H1 (cell line): ENCODE measurements at regions not wholly inside any gene's neighbourhood (a gene's known extent, or its start where the extent isn't known, plus 50 kb on each side); places are given as distances from the start of the nearest gene placed in this dataset.

Experiments
- CTCF ChIA-PET: fragments of 300-600 bp; sonication (Branson Sonifier 250); formaldehyde crosslinking; loops from one replicate; lab custom pipeline; 2021; ENCODE audit not compliant: partially characterized antibody; lab: Charles Lee
- POLR2A ChIA-PET: fragments of 300-600 bp; sonication (Branson Sonifier 250); formaldehyde crosslinking; loops from one replicate; lab custom pipeline; 2021; ENCODE audit warnings: inconsistent platforms; ENCODE audit not compliant: partially characterized antibody; lab: Charles Lee
- DNase-seq, 2 experiments: peaks; one replicate each; pipeline versions ENCODE4 v3.0.0 to v3.0.0-alpha.2; 2010 to 2022; ENCODE audit warnings: low spot score in 2 of 2, low read depth in 1 of 2, mixed read lengths in 1 of 2
- FAIRE-seq: peaks from 2 replicates; lab custom pipeline; 2011; peaks lifted over from hg19 to GRCh38; lab: Jason Lieb, UNC
- H2AFZ ChIP-seq: 2 replicates; pipeline ENCODE4 v1.8.1; 2012; ENCODE audit warnings: low read length, inconsistent platforms
- H2AK5ac ChIP-seq: 2 replicates; pipeline ENCODE4 v1.6.1; 2013; ENCODE audit warnings: low read depth, low read length
- H2BK120ac ChIP-seq: replicated peaks from 2 replicates; pipeline ENCODE3; 2013; ENCODE audit warnings: low read depth, low read length, inconsistent platforms
- H2BK12ac ChIP-seq: 2 replicates; pipeline ENCODE4 v1.6.1; 2013; ENCODE audit warnings: low read depth, low read length
- H2BK15ac ChIP-seq: 2 replicates; pipeline ENCODE4 v1.6.1; 2013; ENCODE audit warnings: low read length
- H2BK20ac ChIP-seq: 2 replicates; pipeline ENCODE4 v1.6.1; 2013; ENCODE audit warnings: low read length
- H2BK5ac ChIP-seq: 2 replicates; pipeline ENCODE4 v1.6.1; 2013; ENCODE audit warnings: low read depth, low read length
- H3K14ac ChIP-seq: 2 replicates; pipeline ENCODE4 v1.6.1; 2013; ENCODE audit warnings: inconsistent platforms; ENCODE audit not compliant: insufficient read length
- H3K18ac ChIP-seq: 2 replicates; pipeline ENCODE4 v1.6.1; 2013; ENCODE audit warnings: low read length; ENCODE audit errors: extremely low read depth
- H3K23ac ChIP-seq: 2 replicates; pipeline ENCODE4 v1.6.1; 2013; ENCODE audit warnings: inconsistent platforms; ENCODE audit not compliant: insufficient read length
- H3K23me2 ChIP-seq: 2 replicates; pipeline ENCODE4 v1.6.1; 2013; ENCODE audit warnings: low read depth, low read length
- H3K27ac ChIP-seq: 2 replicates; pipeline ENCODE4 v1.6.1; 2011; ENCODE audit warnings: low read depth, low read length, inconsistent platforms
- H3K27me3 ChIP-seq, 4 experiments: replicated peaks in 1 of 4; 1 replicate in 1 of 4; 2 replicates in 3 of 4; pipeline versions ENCODE4 v1.6.1 to v1.8.1; 2011 to 2013; ENCODE audit warnings: low read length in 3 of 4, mild to moderate bottlenecking in 3 of 4, inconsistent platforms in 2 of 4, mixed read lengths in 2 of 4, moderate library complexity in 1 of 4; ENCODE audit not compliant: control insufficient read depth in 3 of 4, insufficient read depth in 3 of 4; ENCODE audit errors: extremely low read depth in 1 of 4
- H3K36me3 ChIP-seq, 4 experiments: 2 replicates each; pipeline versions ENCODE4 v1.6.1 to v1.8.1; 2011 to 2013; ENCODE audit warnings: mild to moderate bottlenecking in 4 of 4, low read length in 3 of 4, moderate library complexity in 2 of 4, control low read depth in 1 of 4, inconsistent platforms in 1 of 4; ENCODE audit not compliant: insufficient read depth in 4 of 4, control insufficient read depth in 2 of 4
- H3K4ac ChIP-seq: replicated peaks from 2 replicates; pipeline ENCODE3; 2013; ENCODE audit warnings: low read length, low read depth, mixed read lengths, inconsistent platforms; ENCODE audit not compliant: insufficient read length
- H3K4me1 ChIP-seq, 4 experiments: replicated peaks in 1 of 4; 1 replicate in 1 of 4; 2 replicates in 3 of 4; pipeline versions ENCODE4 v1.6.1 to v1.8.1; 2011 to 2013; ENCODE audit warnings: low read length in 3 of 4, inconsistent platforms in 2 of 4, mixed read lengths in 1 of 4; ENCODE audit not compliant: insufficient read depth in 4 of 4, control insufficient read depth in 3 of 4
- H3K4me2 ChIP-seq, 2 experiments: 2 replicates each; pipeline versions ENCODE4 v1.6.1 to v1.8.1; 2011 to 2013; ENCODE audit warnings: low read depth in 2 of 2, low read length in 2 of 2, control low read depth in 1 of 2, inconsistent platforms in 1 of 2, mild to moderate bottlenecking in 1 of 2; ENCODE audit not compliant: insufficient read depth in 1 of 2
- H3K4me3 ChIP-seq, 4 experiments: fragments of 200-600, 300-600 bp in 1 of 4; sonication (generic), shearing (Covaris generic), sonication (Bioruptor Twin) in 1 of 4; 2 replicates each; pipeline versions ENCODE4 v1.5.1 to v1.8.1; 2011 to 2016; ENCODE audit warnings: low read length in 4 of 4, low read depth in 3 of 4, control low read depth in 2 of 4, inconsistent platforms in 2 of 4, mild to moderate bottlenecking in 2 of 4, mixed read lengths in 1 of 4, moderate library complexity in 1 of 4; ENCODE audit not compliant: insufficient read depth in 2 of 4; ENCODE audit errors: extremely low read depth in 1 of 4
- H3K56ac ChIP-seq: replicated peaks from 2 replicates; pipeline ENCODE3; 2013; ENCODE audit warnings: low read depth, mild to moderate bottlenecking, mixed read lengths, low read length, inconsistent platforms; ENCODE audit not compliant: insufficient read length
- H3K79me1 ChIP-seq: 2 replicates; pipeline ENCODE4 v1.6.1; 2013; ENCODE audit warnings: low read depth, low read length, control low read depth
- H3K79me2 ChIP-seq, 2 experiments: 2 replicates each; pipeline versions ENCODE4 v1.6.1 to v1.8.1; 2012 to 2013; ENCODE audit warnings: low read length in 2 of 2, mild to moderate bottlenecking in 2 of 2, inconsistent platforms in 1 of 2; ENCODE audit not compliant: insufficient read depth in 2 of 2, control insufficient read depth in 1 of 2
- H3K9ac ChIP-seq, 4 experiments: replicated peaks in 1 of 4; 1 replicate in 1 of 4; 2 replicates in 3 of 4; pipeline versions ENCODE4 v1.6.1 to v1.8.1; 2011 to 2013; ENCODE audit warnings: low read depth in 3 of 4, low read length in 3 of 4, control low read depth in 2 of 4, mild to moderate bottlenecking in 2 of 4, moderate library complexity in 2 of 4, inconsistent platforms in 1 of 4; ENCODE audit errors: extremely low read depth in 1 of 4
- H3K9me3 ChIP-seq, 2 experiments: 2 replicates each; pipeline versions ENCODE4 v1.6.1 to v1.8.1; 2012 to 2013; ENCODE audit warnings: mild to moderate bottlenecking in 2 of 2, moderate library complexity in 2 of 2, control low read depth in 1 of 2, inconsistent platforms in 1 of 2, low read depth in 1 of 2, low read length in 1 of 2, mixed read lengths in 1 of 2; ENCODE audit not compliant: insufficient read depth in 2 of 2
- H4K20me1 ChIP-seq, 2 experiments: replicated peaks in 1 of 2; 2 replicates each; pipeline versions ENCODE3 to v1.8.1; 2011 to 2013; ENCODE audit warnings: inconsistent platforms in 2 of 2, low read length in 2 of 2, mild to moderate bottlenecking in 1 of 2; ENCODE audit not compliant: insufficient read depth in 2 of 2, control insufficient read depth in 1 of 2
- H4K5ac ChIP-seq: 2 replicates; pipeline ENCODE4 v1.6.1; 2013; ENCODE audit warnings: low read length, low read depth, mixed read lengths, inconsistent platforms; ENCODE audit not compliant: insufficient read length
- H4K8ac ChIP-seq: 2 replicates; pipeline ENCODE4 v1.8.0; 2013; ENCODE audit warnings: mild to moderate bottlenecking, moderate library complexity, low read length, inconsistent platforms; ENCODE audit not compliant: insufficient read depth; ENCODE audit errors: extremely low read depth
- H4K91ac ChIP-seq: replicated peaks from 2 replicates; pipeline ENCODE3; 2013; ENCODE audit warnings: low read length, mixed read lengths, inconsistent platforms; ENCODE audit not compliant: insufficient read length
- ASH2L ChIP-seq: fragments of 200-600, 300-600 bp; sonication (generic); IDR thresholded peaks from one replicate; pipeline ENCODE4 v1.7.1; 2017; ENCODE audit warnings: low read length
- E2F6 ChIP-seq: IDR thresholded peaks from 2 replicates; pipeline ENCODE4 v1.6.1; 2012; ENCODE audit warnings: inconsistent platforms
- KDM1A ChIP-seq: fragments of 200-600, 300-600 bp; sonication (generic); IDR thresholded peaks from 2 replicates; pipeline ENCODE4 v1.7.1; 2016; ENCODE audit warnings: mild to moderate bottlenecking, low read length, borderline replicate concordance
- RAD21 ChIP-seq, 2 experiments: IDR thresholded peaks in 1 of 2; conservative IDR thresholded peaks in 1 of 2; 2 replicates each; pipeline ENCODE4 v1.6.1; 2011; ENCODE audit warnings: low read depth in 2 of 2, low read length in 2 of 2, improper control_type of control experiment in 1 of 2, inconsistent platforms in 1 of 2, mild to moderate bottlenecking in 1 of 2, moderate library complexity in 1 of 2
- SIN3A ChIP-seq, 2 experiments: IDR thresholded peaks in 1 of 2; conservative IDR thresholded peaks in 1 of 2; 2 replicates each; pipeline ENCODE4 v1.6.1; 2011 to 2012; ENCODE audit warnings: low read length in 2 of 2, improper control_type of control experiment in 1 of 2, low read depth in 1 of 2, mild to moderate bottlenecking in 1 of 2
- SP2 ChIP-seq: IDR thresholded peaks from 2 replicates; pipeline ENCODE4 v1.6.1; 2012; ENCODE audit warnings: mild to moderate bottlenecking, low read length, inconsistent platforms
- SUZ12 ChIP-seq: fragments of 200-600 bp; sonication (generic); IDR thresholded peaks from 2 replicates; pipeline ENCODE4 v1.6.1; 2012; ENCODE audit warnings: mild to moderate bottlenecking, inconsistent platforms, low read length, moderate library complexity, mixed read lengths
- WGBS, 2 experiments: shearing (Covaris generic) in 1 of 2; methylation state at CpG; one replicate each; pipeline versions ENCODE4 v1.1.6 to v1.1.7; 2013 to 2015; ENCODE audit warnings: low lambda C conversion rate in 2 of 2, mixed read lengths in 2 of 2, inconsistent platforms in 1 of 2, low coverage in 1 of 2, missing lambda C conversion rate in 1 of 2; ENCODE audit not compliant: insufficient replicate concordance in 2 of 2, insufficient coverage in 1 of 2, insufficient read length in 1 of 2; ENCODE audit errors: extremely low coverage in 1 of 2, missing lambda C conversion rate in 1 of 2; 5-methylcytosine and 5-hydroxymethylcytosine counted together

GRCh38 chr2:184197413-184197812, 400.9 kb upstream of the ZNF804A start:
- POLR2A ChIA-PET: no interaction called here
- H3K79me2 ChIP-seq: no peaks in the 10 kb centered on the region

More at GRCh38 chr2:184197413-184197812, 400.9 kb upstream of the ZNF804A start:
- Histone ChIP-seq H2BK12ac (no peak overlapping the region), H3K36me3 (no peaks in the 10 kb centered on the region), H3K14ac (no peak overlapping the region), H3K4ac (no peak overlapping the region), H4K20me1 (no peaks in the 10 kb centered on the region), H4K91ac (no peak overlapping the region), H2BK20ac (no peak overlapping the region), H3K23me2 (no peaks in the 10 kb centered on the region), H2AK5ac (no peak overlapping the region), H3K23ac (no peak overlapping the region), H3K4me3 (peak overlapping the region in 1 of 4 experiments; percentile 15; a peak in 1 of 8 replicates), H4K8ac (no peak overlapping the region), H3K56ac (no peak overlapping the region), H2AFZ (no peak overlapping the region), H3K79me1 (no peaks in the 10 kb centered on the region), H3K27me3 (no peaks in the 10 kb centered on the region), H3K4me1 (peaks cover 0 to 9% (median 0%) of the 10 kb centered on the region in 4 experiments; a peak in 2 of 7 replicates), H3K18ac (no peak overlapping the region), H3K9me3 (no peaks in the 10 kb centered on the region), H4K5ac (no peak overlapping the region), H3K4me2 (peak overlapping the region in 1 of 2 experiments; percentile 34; a peak in 1 of 4 replicates), H3K27ac (no peak overlapping the region), H2BK120ac (no peak overlapping the region), H2BK15ac (no peak overlapping the region), H2BK5ac (peak overlapping the region; percentile 39; the same call in 1 of the 2 replicates), H3K9ac (no peak overlapping the region)
- TF ChIP-seq KDM1A (no peak), RAD21 (IDR thresholded peaks at IDR 0.05 in 1 of 2, conservative IDR thresholded peaks at IDR 0.05 in 1 of 2; ENCODE audit: low read depth in 2 of 2, low read length in 2 of 2) (no peak), SP2 (no peak), SIN3A (conservative IDR thresholded peaks at IDR 0.05 in 1 of 2, IDR thresholded peaks at IDR 0.05 in 1 of 2; ENCODE audit: low read depth in 1 of 2, low read length in 2 of 2) (no peak), ASH2L (no peak), E2F6 (no peak), SUZ12 (no peak)
- DNase-seq (no peak), FAIRE-seq (no peak)
- CTCF ChIA-PET: no interaction called here
- 66% methylated on average over 5 of the region's 5 CpGs; no CpG with 5 or more reads in 1 of the 2 experiments for WGBS, 2 experiments
